ENCODE measurements at regions not wholly inside any gene's neighbourhood (a gene's known extent, or its start where the extent isn't known, plus 50 kb on each side); places are given as distances from the start of the nearest gene placed in this dataset.

- no peaks in the 10 kb centered on the region for H3K36me3 ChIP-seq
- H3K4me1 ChIP-seq, result no peaks in the 10 kb centered on the region
- DNase-seq (no peak), ATAC-seq (no peak)
- H3K27ac ChIP-seq, result no peak overlapping the region
- no peaks in the 10 kb centered on the region for H3K9me3 ChIP-seq
- TF ChIP-seq CTCF (IDR thresholded peaks at IDR 0.05), result no peak
- intact Hi-C loops (cut with DNase I), result no loop called here
- no peaks in the 10 kb centered on the region for H3K27me3 ChIP-seq
- no peak overlapping the region for H3K4me3 ChIP-seq
These were observed 254.6 kb downstream of the MTRR start for GRCh38 chr5:8123559-8123958.

- ATAC-seq (no peak), DNase-seq (no peak)
- H3K36me3 ChIP-seq, result no peaks in the 10 kb centered on the region
- no peak overlapping the region for H3K4me3 ChIP-seq
- intact Hi-C loops (cut with DNase I), result no loop called here
- H3K27me3 ChIP-seq, result no peaks in the 10 kb centered on the region
- TF ChIP-seq CTCF (IDR thresholded peaks at IDR 0.05), result no peak
- H3K9me3 ChIP-seq, result no peaks in the 10 kb centered on the region
- no peaks in the 10 kb centered on the region for H3K4me1 ChIP-seq
- H3K27ac ChIP-seq, result no peak overlapping the region
These were observed 265.7 kb downstream of the MTRR start for GRCh38 chr5:8134609-8135008.

GRCh38 chr5:8135742-8136141 is 266.8 kb downstream of the MTRR start:
- H3K27me3 ChIP-seq, result no peaks in the 10 kb centered on the region

GRCh38 chr5:8136271-8136670 is 267.3 kb downstream of the MTRR start:
- TF ChIP-seq CTCF (IDR thresholded peaks at IDR 0.05), result no peak
- Histone ChIP-seq H3K4me3 (no peak overlapping the region), H3K4me1 (no peaks in the 10 kb centered on the region), H3K36me3 (no peaks in the 10 kb centered on the region), H3K27me3 (no peaks in the 10 kb centered on the region), H3K9me3 (no peaks in the 10 kb centered on the region), H3K27ac (no peak overlapping the region)
- ATAC-seq (no peak), DNase-seq (no peak)
- intact Hi-C loops (cut with DNase I), result no loop called here

More at GRCh38 chr5:8135742-8136141, 266.8 kb downstream of the MTRR start:
- intact Hi-C loops (cut with DNase I), result no loop called here
- ATAC-seq, result no peak
- Histone ChIP-seq H3K4me3 (no peak overlapping the region), H3K27ac (no peak overlapping the region), H3K4me1 (no peaks in the 10 kb centered on the region), H3K36me3 (no peaks in the 10 kb centered on the region), H3K9me3 (no peaks in the 10 kb centered on the region)
- TF ChIP-seq CTCF (IDR thresholded peaks at IDR 0.05), result no peak
- no peak for DNase-seq

GRCh38 chr5:8137941-8138550 is 269.1 kb downstream of the MTRR start:
- Histone ChIP-seq H3K36me3 (no peaks in the 10 kb centered on the region), H3K4me3 (no peak overlapping the region), H3K4me1 (no peaks in the 10 kb centered on the region), H3K27ac (no peak overlapping the region), H3K27me3 (no peaks in the 10 kb centered on the region), H3K9me3 (no peaks in the 10 kb centered on the region)
- no peak for TF ChIP-seq CTCF (IDR thresholded peaks at IDR 0.05)
- DNase-seq, result no peak
- intact Hi-C loops (cut with DNase I), result no loop called here
- ATAC-seq, result no peak

Measured in left lung (tissue), 4 donors.